ENCODE measurements at regions not wholly inside any gene's neighbourhood (a gene's known extent, or its start where the extent isn't known, plus 50 kb on each side); places are given as distances from the start of the nearest gene placed in this dataset.

GRCh38 chr14:71716041-71716772 is 216.0 kb upstream of the RGS6 start:
- H3K36me3 ChIP-seq (ENCODE audit: control insufficient read depth, insufficient read depth, low read length) = no peaks in the 10 kb centered on the region
- no peak overlapping the region for H3K4me3 ChIP-seq (ENCODE audit: extremely low read depth, insufficient read depth, low read length, poor library complexity, severe bottlenecking)
- H3K9me3 ChIP-seq (ENCODE audit: control insufficient read depth, low read length) = no peaks in the 10 kb centered on the region
- H3K4me1 ChIP-seq (ENCODE audit: control insufficient read depth, insufficient read depth, low read length, poor library complexity, severe bottlenecking) = peaks cover 8% of the 10 kb centered on the region
- 93 to 96% methylated on average over 4 to 5 of the region's 6 CpGs for WGBS, 2 experiments (ENCODE audit: insufficient coverage in 2 of 2)
- H3K27ac ChIP-seq (ENCODE audit: low read depth, low read length, severe bottlenecking) = no peak overlapping the region

DNA sequence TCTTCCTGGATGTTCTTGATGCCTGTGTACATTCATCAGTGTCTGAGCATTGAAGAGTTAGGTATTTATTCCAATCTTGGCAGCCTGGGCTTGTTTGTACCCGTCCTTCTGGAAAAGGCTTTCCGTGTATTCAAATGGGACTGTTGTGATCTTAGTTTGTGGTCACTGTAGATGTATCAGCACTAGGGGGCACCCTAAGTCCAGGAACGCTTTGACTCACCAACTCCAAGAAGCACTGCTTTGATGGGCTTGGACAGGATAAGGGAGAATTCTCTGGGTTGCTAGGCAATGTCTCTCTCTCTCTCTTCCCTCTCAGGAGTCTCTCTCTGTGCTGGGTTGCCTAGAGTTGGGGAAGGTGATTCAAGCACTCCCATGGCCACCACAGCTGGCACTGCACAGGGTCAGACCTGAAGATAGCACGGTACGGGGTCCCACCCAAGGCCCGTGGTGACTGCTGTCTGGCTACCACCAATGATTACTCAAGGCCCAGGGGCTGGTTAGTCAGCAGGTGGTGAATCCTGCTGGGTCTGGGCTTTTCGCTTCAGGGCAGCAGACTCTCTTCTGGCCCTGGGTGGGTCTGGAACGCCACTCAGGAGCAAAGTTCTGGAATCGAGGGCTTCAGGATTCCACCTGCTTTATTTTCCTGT is 211.1 kb upstream of the RGS6 start:
- no peak overlapping the region for H3K27ac ChIP-seq (ENCODE audit: low read depth, low read length, severe bottlenecking)
- H3K4me1 ChIP-seq (ENCODE audit: control insufficient read depth, insufficient read depth, low read length, poor library complexity, severe bottlenecking) = no peaks in the 10 kb centered on the region
- H3K9me3 ChIP-seq (ENCODE audit: control insufficient read depth, low read length) = no peaks in the 10 kb centered on the region
- peaks cover 17% of the 10 kb centered on the region for H3K36me3 ChIP-seq (ENCODE audit: control insufficient read depth, insufficient read depth, low read length)
- no peak overlapping the region for H3K4me3 ChIP-seq (ENCODE audit: extremely low read depth, insufficient read depth, low read length, poor library complexity, severe bottlenecking)
- 87 to 88% methylated on average over 8 to 9 of the region's 9 CpGs for WGBS, 2 experiments (ENCODE audit: insufficient coverage in 2 of 2)

DNA sequence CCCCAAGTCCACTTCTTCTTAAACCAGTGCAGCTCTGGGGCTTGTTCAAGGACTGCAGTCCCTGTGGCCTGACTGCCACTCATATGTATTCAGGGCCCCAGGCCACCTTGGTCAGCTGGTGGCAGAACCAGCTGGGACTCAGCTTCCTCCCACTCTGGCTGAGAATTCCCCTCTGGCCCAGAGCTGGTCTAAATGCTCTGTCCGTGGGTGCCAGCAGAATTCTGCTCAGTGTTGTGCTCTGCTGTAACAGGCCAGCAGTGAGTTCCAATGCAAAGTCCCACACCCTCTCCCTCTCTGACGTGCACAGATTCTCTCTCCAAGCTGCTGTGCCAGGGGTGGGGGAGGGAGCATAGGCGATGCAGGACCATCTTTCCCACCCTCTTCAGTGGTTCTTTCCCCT is 210.4 kb upstream of the RGS6 start:
- Histone ChIP-seq H3K4me3 (ENCODE audit: extremely low read depth, insufficient read depth, low read length, poor library complexity, severe bottlenecking) (no peak overlapping the region), H3K36me3 (ENCODE audit: control insufficient read depth, insufficient read depth, low read length) (peaks cover 17% of the 10 kb centered on the region), H3K9me3 (ENCODE audit: control insufficient read depth, low read length) (no peaks in the 10 kb centered on the region), H3K27ac (ENCODE audit: low read depth, low read length, severe bottlenecking) (no peak overlapping the region), H3K4me1 (ENCODE audit: control insufficient read depth, insufficient read depth, low read length, poor library complexity, severe bottlenecking) (peaks cover 6% of the 10 kb centered on the region)
- WGBS, 2 experiments (ENCODE audit: insufficient coverage in 2 of 2) = 86% methylated on average over 1 of the region's 3 CpGs; no CpG with 5 or more reads in 1 of the 2 experiments

DNA sequence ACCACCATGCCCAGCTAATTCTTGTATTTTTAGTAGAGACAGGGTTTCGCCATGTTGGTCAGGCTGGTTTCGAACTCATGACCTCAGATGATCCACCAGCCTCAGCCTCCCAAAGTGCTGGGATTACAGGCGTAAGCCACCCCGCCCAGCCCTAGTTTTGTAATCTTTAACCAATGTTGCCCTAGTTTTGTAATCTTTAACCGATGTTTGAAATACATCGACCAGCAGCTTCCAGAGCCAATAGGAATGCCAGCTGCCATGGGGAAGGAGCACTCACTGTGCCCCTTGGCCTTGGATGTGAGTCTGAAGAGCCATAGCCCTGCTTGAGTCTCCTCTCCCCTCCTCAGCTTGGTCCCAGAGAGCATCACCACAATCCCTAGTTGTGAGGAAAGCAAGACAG is 209.3 kb upstream of the RGS6 start:
- H3K4me1 ChIP-seq (ENCODE audit: control insufficient read depth, insufficient read depth, low read length, poor library complexity, severe bottlenecking) = peaks cover 8% of the 10 kb centered on the region
- H3K9me3 ChIP-seq (ENCODE audit: control insufficient read depth, low read length) = no peaks in the 10 kb centered on the region
- peaks cover 17% of the 10 kb centered on the region for H3K36me3 ChIP-seq (ENCODE audit: control insufficient read depth, insufficient read depth, low read length)
- H3K27ac ChIP-seq (ENCODE audit: low read depth, low read length, severe bottlenecking) = no peak overlapping the region
- 95 to 100% methylated on average over 6 of the region's 6 CpGs for WGBS, 2 experiments (ENCODE audit: insufficient coverage in 2 of 2)
- H3K4me3 ChIP-seq (ENCODE audit: extremely low read depth, insufficient read depth, low read length, poor library complexity, severe bottlenecking) = no peak overlapping the region

DNA sequence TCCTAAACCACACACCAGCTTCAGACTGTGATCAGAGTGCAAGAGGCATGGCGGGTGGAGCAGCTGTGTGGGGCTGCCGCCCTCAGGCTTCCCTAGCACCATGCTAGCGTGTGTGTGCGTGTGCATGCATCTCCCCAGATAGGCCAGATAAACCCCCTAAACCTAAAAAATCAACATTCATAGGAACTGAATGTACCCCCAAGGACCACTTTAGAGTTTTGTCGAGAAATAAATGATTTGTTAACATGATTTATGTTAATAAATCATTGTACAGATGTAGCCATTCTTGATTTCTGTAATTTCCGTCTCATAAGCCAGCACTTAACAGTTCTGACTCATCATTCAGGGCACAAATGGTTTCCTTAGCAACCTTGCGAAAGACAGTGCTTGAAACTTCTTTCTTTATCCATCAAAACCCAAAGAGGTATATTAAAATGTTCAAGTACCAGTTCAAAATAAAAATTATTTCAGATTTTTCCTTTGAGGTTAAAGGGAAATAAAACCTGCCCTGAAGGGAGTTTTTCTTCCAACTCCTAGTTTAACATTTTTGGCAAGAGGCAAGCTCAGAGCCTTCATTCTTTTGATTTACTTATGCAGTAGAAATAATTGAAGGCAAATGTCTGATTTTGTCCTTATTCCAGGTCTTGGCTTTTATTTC is 206.2 kb upstream of the RGS6 start:
- Histone ChIP-seq H3K4me1 (ENCODE audit: control insufficient read depth, insufficient read depth, low read length, poor library complexity, severe bottlenecking) (peaks cover 8% of the 10 kb centered on the region), H3K36me3 (ENCODE audit: control insufficient read depth, insufficient read depth, low read length) (peaks cover 37% of the 10 kb centered on the region), H3K4me3 (ENCODE audit: extremely low read depth, insufficient read depth, low read length, poor library complexity, severe bottlenecking) (no peak overlapping the region), H3K27ac (ENCODE audit: low read depth, low read length, severe bottlenecking) (peak overlapping the region; percentile 10), H3K9me3 (ENCODE audit: control insufficient read depth, low read length) (no peaks in the 10 kb centered on the region)
- WGBS, 2 experiments (ENCODE audit: insufficient coverage in 2 of 2) = 94% methylated on average over 3 of the region's 7 CpGs; no CpG with 5 or more reads in 1 of the 2 experiments

- H3K36me3 ChIP-seq (ENCODE audit: control insufficient read depth, insufficient read depth, low read length) = peaks cover 42% of the 10 kb centered on the region
- 89 to 100% methylated on average over 1 of the region's 3 CpGs for WGBS, 2 experiments (ENCODE audit: insufficient coverage in 2 of 2)
- no peaks in the 10 kb centered on the region for H3K9me3 ChIP-seq (ENCODE audit: control insufficient read depth, low read length)
- H3K27ac ChIP-seq (ENCODE audit: low read depth, low read length, severe bottlenecking) = no peak overlapping the region
- H3K4me1 ChIP-seq (ENCODE audit: control insufficient read depth, insufficient read depth, low read length, poor library complexity, severe bottlenecking) = peaks cover 8% of the 10 kb centered on the region
- no peak overlapping the region for H3K4me3 ChIP-seq (ENCODE audit: extremely low read depth, insufficient read depth, low read length, poor library complexity, severe bottlenecking)
Observed at GRCh38 chr14:71726580-71727021, 205.6 kb upstream of the RGS6 start.

- H3K9me3 ChIP-seq (ENCODE audit: control insufficient read depth, low read length) = no peaks in the 10 kb centered on the region
- no peak overlapping the region for H3K4me3 ChIP-seq (ENCODE audit: extremely low read depth, insufficient read depth, low read length, poor library complexity, severe bottlenecking)
- peaks cover 21% of the 10 kb centered on the region for H3K4me1 ChIP-seq (ENCODE audit: control insufficient read depth, insufficient read depth, low read length, poor library complexity, severe bottlenecking)
- 89 to 100% methylated on average over 1 of the region's 3 CpGs for WGBS, 2 experiments (ENCODE audit: insufficient coverage in 2 of 2)
- no peak overlapping the region for H3K27ac ChIP-seq (ENCODE audit: low read depth, low read length, severe bottlenecking)
- peaks cover 40% of the 10 kb centered on the region for H3K36me3 ChIP-seq (ENCODE audit: control insufficient read depth, insufficient read depth, low read length)
Observed at GRCh38 chr14:71728386-71728785, 203.8 kb upstream of the RGS6 start.

DNA sequence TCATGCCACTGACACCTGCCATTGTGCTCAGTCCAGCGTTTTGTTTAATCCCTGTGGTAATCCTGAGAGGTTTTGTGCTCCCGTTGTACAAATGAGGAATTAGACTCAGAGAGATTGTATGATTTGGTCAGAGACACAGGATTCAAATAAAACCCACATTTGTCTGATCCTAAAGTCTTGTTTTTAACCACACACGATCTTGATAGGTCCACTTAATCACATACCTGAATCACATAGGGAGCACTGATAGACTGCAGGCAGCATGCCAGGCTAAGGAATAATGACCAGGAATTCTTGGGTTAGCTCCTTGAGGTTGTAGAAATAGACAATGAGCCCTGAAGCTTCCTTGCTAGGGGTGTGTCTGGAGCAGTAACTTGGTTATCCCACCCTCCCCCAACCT is 202.6 kb upstream of the RGS6 start:
- 94 to 100% methylated on average over 1 to 2 of the region's 3 CpGs for WGBS, 2 experiments (ENCODE audit: insufficient coverage in 2 of 2)
- peaks cover 26% of the 10 kb centered on the region for H3K4me1 ChIP-seq (ENCODE audit: control insufficient read depth, insufficient read depth, low read length, poor library complexity, severe bottlenecking)
- no peaks in the 10 kb centered on the region for H3K9me3 ChIP-seq (ENCODE audit: control insufficient read depth, low read length)
- H3K4me3 ChIP-seq (ENCODE audit: extremely low read depth, insufficient read depth, low read length, poor library complexity, severe bottlenecking) = no peak overlapping the region
- peaks cover 48% of the 10 kb centered on the region for H3K36me3 ChIP-seq (ENCODE audit: control insufficient read depth, insufficient read depth, low read length)
- H3K27ac ChIP-seq (ENCODE audit: low read depth, low read length, severe bottlenecking) = no peak overlapping the region

GRCh38 chr14:71730471-71730870 is 201.8 kb upstream of the RGS6 start:
- Histone ChIP-seq H3K4me3 (ENCODE audit: extremely low read depth, insufficient read depth, low read length, poor library complexity, severe bottlenecking) (no peak overlapping the region), H3K27ac (ENCODE audit: low read depth, low read length, severe bottlenecking) (no peak overlapping the region), H3K9me3 (ENCODE audit: control insufficient read depth, low read length) (no peaks in the 10 kb centered on the region), H3K36me3 (ENCODE audit: control insufficient read depth, insufficient read depth, low read length) (peaks cover 48% of the 10 kb centered on the region), H3K4me1 (ENCODE audit: control insufficient read depth, insufficient read depth, low read length, poor library complexity, severe bottlenecking) (peaks cover 26% of the 10 kb centered on the region)
- 100% methylated on average over 1 of the region's 1 CpG; no CpG with 5 or more reads in 1 of the 2 experiments for WGBS, 2 experiments (ENCODE audit: insufficient coverage in 2 of 2)

GRCh38 chr14:71731096-71731495 is 201.1 kb upstream of the RGS6 start:
- H3K27ac ChIP-seq (ENCODE audit: low read depth, low read length, severe bottlenecking) = no peak overlapping the region
- WGBS, 2 experiments (ENCODE audit: insufficient coverage in 2 of 2) = 91 to 93% methylated on average over 5 of the region's 5 CpGs

More at GRCh38 chr14:71731096-71731495, 201.1 kb upstream of the RGS6 start:
- Histone ChIP-seq H3K4me1 (ENCODE audit: control insufficient read depth, insufficient read depth, low read length, poor library complexity, severe bottlenecking) (peaks cover 26% of the 10 kb centered on the region), H3K36me3 (ENCODE audit: control insufficient read depth, insufficient read depth, low read length) (peaks cover 52% of the 10 kb centered on the region), H3K9me3 (ENCODE audit: control insufficient read depth, low read length) (no peaks in the 10 kb centered on the region), H3K4me3 (ENCODE audit: extremely low read depth, insufficient read depth, low read length, poor library complexity, severe bottlenecking) (no peak overlapping the region)

Data from mesodermal cell (in vitro differentiated cells).